Activated CD8-positive, alpha-beta T cell treated with anti-CD3 and anti-CD28 coated beads for 36 hours (primary cell): ENCODE measurements at regions not wholly inside any gene's neighbourhood (a gene's known extent, or its start where the extent isn't known, plus 50 kb on each side); places are given as distances from the start of the nearest gene placed in this dataset.

ENCODE experiments used
- ATAC-seq: fragments of 200-7000 bp; cut with Tn5 transposase; one replicate; pipeline ENCODE4 v1.10.0; 2021; ENCODE audit warnings: mild to moderate bottlenecking, moderate library complexity
- CTCF ChIA-PET: fragments of 350-600 bp; sonication (Branson Sonifier 250); formaldehyde crosslinking; loops from one replicate; lab custom pipeline; 2021; ENCODE audit warnings: antibody characterized with exemption; lab: Charles Lee
- POLR2A ChIA-PET: fragments of 350-600 bp; sonication (Branson Sonifier 250); formaldehyde crosslinking; loops from one replicate; lab custom pipeline; 2021; ENCODE audit warnings: antibody characterized with exemption; lab: Charles Lee
- DNase-seq: peaks from one replicate; pipeline ENCODE4 v3.0.0-alpha.2; 2020
- H3K27ac Mint-ChIP-seq: one replicate; pipeline ENCODE4 v1.8.0; 2021; ENCODE audit warnings: mild to moderate bottlenecking, mixed read lengths
- H3K27me3 Mint-ChIP-seq: one replicate; pipeline ENCODE4 v1.8.0; 2021; ENCODE audit warnings: mixed read lengths
- H3K36me3 Mint-ChIP-seq: one replicate; pipeline ENCODE4 v1.8.0; 2021; ENCODE audit warnings: low read depth, mixed read lengths
- H3K4me1 Mint-ChIP-seq: one replicate; pipeline ENCODE4 v1.8.0; 2021; ENCODE audit warnings: low read depth, mixed read lengths
- H3K4me3 Mint-ChIP-seq: one replicate; pipeline ENCODE4 v1.8.0; 2021; ENCODE audit warnings: mild to moderate bottlenecking, moderate library complexity, mixed read lengths
- H3K9me3 Mint-ChIP-seq: one replicate; pipeline ENCODE4 v1.8.0; 2021; ENCODE audit warnings: mixed read lengths
- CTCF ChIP-seq: fragments of 200-600 bp; IDR thresholded peaks from one replicate; pipeline ENCODE4 v1.8.0; 2022; ENCODE audit warnings: antibody characterized with exemption, mild to moderate bottlenecking
- intact Hi-C: fragments of 100-400 bp; cut with micrococcal nuclease; formaldehyde crosslinking; loops from one replicate; pipeline ENCODE4 v1.10.0; 2022

GRCh38 chr2:180366481-180366880, 359.4 kb upstream of the CWC22 start:
- no peaks in the 10 kb centered on the region for H3K36me3 Mint-ChIP-seq
- H3K4me1 Mint-ChIP-seq = no peaks in the 10 kb centered on the region
- CTCF ChIA-PET = no interaction called here
- DNase-seq (no peak), ATAC-seq (no peak)
- TF ChIP-seq CTCF = no peak
- H3K9me3 Mint-ChIP-seq = no peaks in the 10 kb centered on the region
- POLR2A ChIA-PET = no interaction called here
- intact Hi-C loops = no loop called here
- H3K27me3 Mint-ChIP-seq = no peaks in the 10 kb centered on the region
- H3K27ac Mint-ChIP-seq = no peak overlapping the region
- H3K4me3 Mint-ChIP-seq = no peak overlapping the region

- Mint-ChIP-seq H3K27ac (no peak overlapping the region), H3K4me3 (no peak overlapping the region), H3K4me1 (no peaks in the 10 kb centered on the region), H3K9me3 (no peaks in the 10 kb centered on the region), H3K36me3 (no peaks in the 10 kb centered on the region), H3K27me3 (no peaks in the 10 kb centered on the region)
- ChIA-PET CTCF (no interaction called here), POLR2A (no interaction called here)
- ATAC-seq (no peak), DNase-seq (no peak)
- TF ChIP-seq CTCF = no peak
- intact Hi-C loops = no loop called here
Observed at GRCh38 chr2:180364719-180365118, 357.6 kb upstream of the CWC22 start.

GRCh38 chr2:180360283-180360618, 353.2 kb upstream of the CWC22 start:
- Mint-ChIP-seq H3K27me3 (peaks cover 1% of the 10 kb centered on the region), H3K27ac (peak overlapping the region; percentile 43), H3K9me3 (no peaks in the 10 kb centered on the region), H3K4me3 (no peak overlapping the region), H3K36me3 (no peaks in the 10 kb centered on the region), H3K4me1 (no peaks in the 10 kb centered on the region)
- no peak for DNase-seq
- ChIA-PET CTCF (no interaction called here), POLR2A (no interaction called here)
- no peak for TF ChIP-seq CTCF
- no peak for ATAC-seq
- intact Hi-C loops = no loop called here

- Mint-ChIP-seq H3K27ac (peak overlapping the region; percentile 43), H3K27me3 (peaks cover 1% of the 10 kb centered on the region), H3K9me3 (no peaks in the 10 kb centered on the region), H3K4me1 (no peaks in the 10 kb centered on the region), H3K4me3 (no peak overlapping the region), H3K36me3 (no peaks in the 10 kb centered on the region)
- ATAC-seq (peak; percentile 56), DNase-seq (peak; percentile 12)
- no peak for TF ChIP-seq CTCF
- POLR2A ChIA-PET = no interaction called here
- CTCF ChIA-PET = no interaction called here
- intact Hi-C loops = no loop called here
Observed at GRCh38 chr2:180359522-180360282, 352.6 kb upstream of the CWC22 start.

GRCh38 chr2:180358458-180358857, 351.4 kb upstream of the CWC22 start:
- ATAC-seq (no peak), DNase-seq (no peak)
- Mint-ChIP-seq H3K4me1 (no peaks in the 10 kb centered on the region), H3K4me3 (no peak overlapping the region), H3K27ac (no peak overlapping the region), H3K9me3 (no peaks in the 10 kb centered on the region), H3K27me3 (peaks cover 1% of the 10 kb centered on the region), H3K36me3 (no peaks in the 10 kb centered on the region)
- ChIA-PET POLR2A (no interaction called here), CTCF (no interaction called here)
- TF ChIP-seq CTCF = no peak
- intact Hi-C loops = no loop called here
